ENCODE measurements at regions not wholly inside any gene's neighbourhood (a gene's known extent, or its start where the extent isn't known, plus 50 kb on each side); places are given as distances from the start of the nearest gene placed in this dataset.

GRCh38 chr2:185035906-185036305, 437.6 kb downstream of the ZNF804A start:
- H3K36me3 ChIP-seq (ENCODE audit: control insufficient read depth in 2 of 2, extremely low read depth in 1 of 2, insufficient read depth in 2 of 2, low read length in 2 of 2): no peaks in the 10 kb centered on the region
- no peaks in the 10 kb centered on the region for H3K9me1 ChIP-seq (replicated peaks; ENCODE audit: control insufficient read depth, extremely low read depth, insufficient read depth, low read length)
- H3K4me1 ChIP-seq (ENCODE audit: control insufficient read depth, extremely low read depth, insufficient read depth, low read length): no peaks in the 10 kb centered on the region
- H2AFZ ChIP-seq (ENCODE audit: low read depth, low read length): no peak overlapping the region
- BruUV-seq (replicated peaks): no TSS peak
- CTCF ChIA-PET: no interaction called here
- no peaks in the 10 kb centered on the region for H3K9me3 ChIP-seq (replicated peaks; ENCODE audit: control insufficient read depth, insufficient read depth, low read length)
- TF ChIP-seq, protein P1, sequence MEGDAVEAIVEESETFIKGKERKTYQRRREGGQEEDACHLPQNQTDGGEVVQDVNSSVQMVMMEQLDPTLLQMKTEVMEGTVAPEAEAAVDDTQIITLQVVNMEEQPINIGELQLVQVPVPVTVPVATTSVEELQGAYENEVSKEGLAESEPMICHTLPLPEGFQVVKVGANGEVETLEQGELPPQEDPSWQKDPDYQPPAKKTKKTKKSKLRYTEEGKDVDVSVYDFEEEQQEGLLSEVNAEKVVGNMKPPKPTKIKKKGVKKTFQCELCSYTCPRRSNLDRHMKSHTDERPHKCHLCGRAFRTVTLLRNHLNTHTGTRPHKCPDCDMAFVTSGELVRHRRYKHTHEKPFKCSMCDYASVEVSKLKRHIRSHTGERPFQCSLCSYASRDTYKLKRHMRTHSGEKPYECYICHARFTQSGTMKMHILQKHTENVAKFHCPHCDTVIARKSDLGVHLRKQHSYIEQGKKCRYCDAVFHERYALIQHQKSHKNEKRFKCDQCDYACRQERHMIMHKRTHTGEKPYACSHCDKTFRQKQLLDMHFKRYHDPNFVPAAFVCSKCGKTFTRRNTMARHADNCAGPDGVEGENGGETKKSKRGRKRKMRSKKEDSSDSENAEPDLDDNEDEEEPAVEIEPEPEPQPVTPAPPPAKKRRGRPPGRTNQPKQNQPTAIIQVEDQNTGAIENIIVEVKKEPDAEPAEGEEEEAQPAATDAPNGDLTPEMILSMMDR (IDR thresholded peaks at IDR 0.05; ENCODE audit: extremely low read depth in 1 of 2, insufficient read depth in 1 of 2, low read depth in 1 of 2, low read length in 2 of 2): no peak
- no peak for TF ChIP-seq JUN (IDR thresholded peaks at IDR 0.05; ENCODE audit: borderline replicate concordance, insufficient read depth, insufficient read length, low read depth)
- TF ChIP-seq FOS (IDR thresholded peaks at IDR 0.05; ENCODE audit: borderline replicate concordance, insufficient read depth, low read length): no peak
- TF ChIP-seq EZH2 (IDR thresholded peaks at IDR 0.05; ENCODE audit: borderline replicate concordance, low read depth, low read length, severe bottlenecking): no peak
- TF ChIP-seq POLR2A (IDR thresholded peaks at IDR 0.05; ENCODE audit: low read depth, low read length): no peak
- no peak for TF ChIP-seq POLR2AphosphoS5 (IDR thresholded peaks at IDR 0.05; ENCODE audit: insufficient read depth, low read depth, low read length)
- no peak for TF ChIP-seq MYC (IDR thresholded peaks at IDR 0.05; ENCODE audit: low read depth, low read length)
- POLR2A ChIA-PET: no interaction called here
- H4K20me1 ChIP-seq (replicated peaks; ENCODE audit: control insufficient read depth, extremely low read depth, insufficient read depth, low read length): no peaks in the 10 kb centered on the region
- FAIRE-seq (no peak), DNase-seq (ENCODE audit: low read depth, low spot score) (no peak)
- no peak overlapping the region for H3K9ac ChIP-seq (replicated peaks; ENCODE audit: extremely low read depth, insufficient read depth, low read length)
- H3K4me3 ChIP-seq (replicated peaks in 1 of 3; ENCODE audit: insufficient read depth in 1 of 3, low read depth in 1 of 3, low read length in 3 of 3): no peak overlapping the region
- intact Hi-C loops (cut with micrococcal nuclease) (no loop called here), dilution Hi-C loops (cut with MboI; ENCODE audit: extremely low pct_ligation_motif_present, low sequenced_read_pairs) (no loop called here)
- no peaks in the 10 kb centered on the region for H3K27me3 ChIP-seq (ENCODE audit: control insufficient read depth in 2 of 2, insufficient read depth in 2 of 2, low read length in 2 of 2)
- H3K4me2 ChIP-seq (ENCODE audit: insufficient read depth, low read length): no peak overlapping the region
- H3K79me2 ChIP-seq (ENCODE audit: control insufficient read depth, insufficient read depth, low read length): no peaks in the 10 kb centered on the region
- H3K27ac ChIP-seq (ENCODE audit: insufficient read depth, low read depth, low read length): no peak overlapping the region

Measured in endothelial cell of umbilical vein (primary cell).